ENCODE measurements at regions not wholly inside any gene's neighbourhood (a gene's known extent, or its start where the extent isn't known, plus 50 kb on each side); places are given as distances from the start of the nearest gene placed in this dataset.

DNA sequence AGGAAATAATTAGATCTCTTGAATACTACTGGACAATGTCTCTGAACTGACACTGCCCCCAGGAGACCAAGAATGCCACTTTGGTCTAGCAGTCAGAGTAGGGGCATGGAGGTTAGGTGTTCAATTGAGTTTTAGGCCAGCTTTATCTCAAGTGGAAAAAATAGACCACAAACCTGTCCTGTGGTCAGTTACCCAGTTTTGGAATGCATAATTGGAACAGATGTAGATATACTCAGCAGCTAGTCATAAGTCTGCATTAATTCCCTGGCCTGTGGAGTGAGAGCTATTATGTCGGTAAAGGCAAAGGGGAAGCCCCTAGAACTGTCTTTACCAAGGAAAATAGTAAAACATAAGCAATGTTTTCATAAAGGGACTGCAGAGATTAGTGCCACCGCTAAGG is 587.7 kb downstream of the GLUD2 start:
- peaks cover 6% of the 10 kb centered on the region for H3K4me1 Mint-ChIP-seq (ENCODE audit: low read depth)
- peaks cover 11% of the 10 kb centered on the region for H3K9me3 Mint-ChIP-seq (ENCODE audit: low read depth)
- H3K4me3 Mint-ChIP-seq (ENCODE audit: unreplicated experiment) = no peak overlapping the region
- no peaks in the 10 kb centered on the region for H3K27me3 Mint-ChIP-seq (ENCODE audit: low read depth)
- no peak overlapping the region for H3K27ac Mint-ChIP-seq (ENCODE audit: unreplicated experiment)
- no peak for DNase-seq (ENCODE audit: low spot score)
- H3K36me3 Mint-ChIP-seq (ENCODE audit: low read depth) = no peaks in the 10 kb centered on the region
- no peak for TF ChIP-seq CTCF (IDR thresholded peaks at IDR 0.05)

DNA sequence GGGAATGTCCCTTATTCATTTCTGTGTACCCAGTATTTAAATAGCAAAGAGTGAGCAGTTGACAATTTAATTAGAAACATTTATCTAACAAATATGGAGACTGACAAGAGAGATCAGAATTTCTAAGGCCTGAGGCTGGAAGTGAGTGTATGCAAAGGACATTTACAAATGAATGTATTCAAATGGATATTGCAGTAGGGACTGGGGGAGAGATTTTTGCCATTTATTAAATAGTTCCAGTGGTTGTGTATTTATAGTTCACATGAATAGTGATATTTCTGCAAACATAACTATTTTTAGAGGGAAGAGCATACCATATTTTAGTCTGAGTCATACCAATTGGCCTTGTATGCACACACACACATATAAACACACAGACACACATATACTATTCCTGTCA is 592.4 kb downstream of the GLUD2 start:
- Mint-ChIP-seq H3K4me3 (ENCODE audit: unreplicated experiment) (no peak overlapping the region), H3K27ac (ENCODE audit: unreplicated experiment) (no peak overlapping the region), H3K4me1 (ENCODE audit: low read depth) (peaks cover 11% of the 10 kb centered on the region), H3K36me3 (ENCODE audit: low read depth) (no peaks in the 10 kb centered on the region), H3K9me3 (ENCODE audit: low read depth) (peaks cover 3% of the 10 kb centered on the region), H3K27me3 (ENCODE audit: low read depth) (no peaks in the 10 kb centered on the region)
- no peak for TF ChIP-seq CTCF (IDR thresholded peaks at IDR 0.05)
- DNase-seq (ENCODE audit: low spot score) = no peak

DNA sequence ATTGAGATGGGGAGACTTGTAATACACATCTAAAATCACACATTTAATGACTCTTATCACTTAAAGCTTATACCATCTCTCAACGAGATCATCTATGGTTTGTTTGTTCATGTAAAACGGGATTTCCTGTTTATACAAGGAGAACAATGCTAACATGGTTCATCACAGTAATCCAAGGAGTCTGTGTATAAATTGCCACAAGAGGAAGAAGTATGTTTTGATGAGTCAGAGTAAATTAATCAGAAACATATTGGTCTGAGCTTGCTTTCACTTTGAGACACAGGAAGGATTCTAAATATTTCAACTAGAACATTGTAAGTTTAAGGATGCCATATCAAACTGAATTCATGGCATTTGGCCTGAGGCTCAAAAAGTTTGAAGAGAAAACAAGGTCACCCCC is 594.1 kb downstream of the GLUD2 start:
- H3K27me3 Mint-ChIP-seq (ENCODE audit: low read depth) = no peaks in the 10 kb centered on the region
- no peaks in the 10 kb centered on the region for H3K36me3 Mint-ChIP-seq (ENCODE audit: low read depth)
- H3K27ac Mint-ChIP-seq (ENCODE audit: unreplicated experiment) = no peak overlapping the region
- peaks cover 11% of the 10 kb centered on the region for H3K4me1 Mint-ChIP-seq (ENCODE audit: low read depth)
- peaks cover 3% of the 10 kb centered on the region for H3K9me3 Mint-ChIP-seq (ENCODE audit: low read depth)
- no peak overlapping the region for H3K4me3 Mint-ChIP-seq (ENCODE audit: unreplicated experiment)
- DNase-seq (ENCODE audit: low spot score) = no peak
- TF ChIP-seq CTCF (IDR thresholded peaks at IDR 0.05) = no peak

- TF ChIP-seq CTCF (IDR thresholded peaks at IDR 0.05) = no peak
- H3K9me3 Mint-ChIP-seq (ENCODE audit: low read depth) = peaks cover 7% of the 10 kb centered on the region
- H3K27me3 Mint-ChIP-seq (ENCODE audit: low read depth) = no peaks in the 10 kb centered on the region
- peaks cover 11% of the 10 kb centered on the region for H3K4me1 Mint-ChIP-seq (ENCODE audit: low read depth)
- no peaks in the 10 kb centered on the region for H3K36me3 Mint-ChIP-seq (ENCODE audit: low read depth)
- DNase-seq (ENCODE audit: low spot score) = no peak
- H3K27ac Mint-ChIP-seq (ENCODE audit: unreplicated experiment) = no peak overlapping the region
- H3K4me3 Mint-ChIP-seq (ENCODE audit: unreplicated experiment) = no peak overlapping the region
Measured at GRCh38 chrX:121642415-121642814, 595.0 kb downstream of the GLUD2 start.

DNA sequence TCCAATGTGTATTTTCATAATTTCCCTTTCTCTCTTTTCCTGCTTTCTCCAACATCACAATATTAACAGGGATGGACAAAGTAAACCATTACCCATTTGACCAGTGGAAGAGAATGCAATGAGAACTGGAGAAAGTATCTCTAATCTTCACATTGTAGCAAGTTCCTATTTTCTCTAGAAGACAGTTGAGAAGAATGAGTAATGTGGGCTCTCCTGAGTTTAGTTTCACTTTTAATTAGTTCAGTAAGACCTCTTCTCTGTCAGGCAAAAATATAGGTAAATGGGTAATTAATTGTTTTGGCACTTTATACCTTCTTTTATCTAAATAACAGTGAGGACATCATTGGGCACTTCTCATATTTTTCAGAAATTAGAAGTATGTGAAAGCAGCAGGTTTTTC is 602.0 kb downstream of the GLUD2 start:
- no peak overlapping the region for H3K27ac Mint-ChIP-seq (ENCODE audit: unreplicated experiment)
- H3K36me3 Mint-ChIP-seq (ENCODE audit: low read depth) = no peaks in the 10 kb centered on the region
- no peaks in the 10 kb centered on the region for H3K4me1 Mint-ChIP-seq (ENCODE audit: low read depth)
- no peaks in the 10 kb centered on the region for H3K27me3 Mint-ChIP-seq (ENCODE audit: low read depth)
- H3K9me3 Mint-ChIP-seq (ENCODE audit: low read depth) = peaks cover 18% of the 10 kb centered on the region
- no peak for TF ChIP-seq CTCF (IDR thresholded peaks at IDR 0.05)
- H3K4me3 Mint-ChIP-seq (ENCODE audit: unreplicated experiment) = no peak overlapping the region
- DNase-seq (ENCODE audit: low spot score) = no peak
